Gastrocnemius medialis (tissue), 4 donors: ENCODE measurements at regions not wholly inside any gene's neighbourhood (a gene's known extent, or its start where the extent isn't known, plus 50 kb on each side); places are given as distances from the start of the nearest gene placed in this dataset.

Source experiments
- ATAC-seq, 2 donors: fragments of 150-250 bp; one replicate each; pipeline ENCODE4 v1.9.1; 2016
- DNase-seq, 2 donors: peaks; one replicate each; pipeline ENCODE4 v3.0.0-alpha.2; 2019
- H3K27ac ChIP-seq, 4 donors: fragments of 200-600 bp; sonication (generic); 1 replicate in 1 of 4; 2 replicates in 3 of 4; pipeline ENCODE4 v1.5.1; 2016 to 2018; ENCODE audit warnings: mild to moderate bottlenecking in 2 of 4, moderate library complexity in 1 of 4
- H3K27me3 ChIP-seq, 3 donors: fragments of 200-600 bp; sonication (generic) in 2 of 3; 1 replicate in 1 of 3; 2 replicates in 2 of 3; pipeline versions ENCODE4 v1.5.1 to v1.6.0; 2016 to 2019; ENCODE audit warnings: mild to moderate bottlenecking in 1 of 3, moderate library complexity in 1 of 3
- H3K36me3 ChIP-seq, 2 donors: fragments of 200-600 bp; sonication (generic) in 1 of 2; one replicate each; pipeline ENCODE4 v1.5.1; 2017 to 2018
- H3K4me1 ChIP-seq, 2 donors: fragments of 200-600 bp; sonication (generic) in 1 of 2; one replicate each; pipeline ENCODE4 v1.5.1; 2016 to 2017; ENCODE audit warnings: mild to moderate bottlenecking in 2 of 2
- H3K4me3 ChIP-seq, 4 donors: fragments of 200-600 bp; sonication (generic) in 3 of 4; 1 replicate in 1 of 4; 2 replicates in 3 of 4; pipeline ENCODE4 v1.5.1; 2016 to 2019; ENCODE audit warnings: mild to moderate bottlenecking in 2 of 4
- H3K9me3 ChIP-seq, 3 donors: fragments of 200-600 bp; sonication (generic) in 2 of 3; 1 replicate in 1 of 3; 2 replicates in 2 of 3; pipeline ENCODE4 v1.5.1; 2016 to 2019
- POLR2A ChIP-seq, 2 donors: fragments of 450-650 bp; IDR thresholded peaks; one replicate each; pipeline ENCODE4 v1.6.1; 2017; ENCODE audit warnings: antibody characterized with exemption in 2 of 2, mild to moderate bottlenecking in 2 of 2, moderate library complexity in 2 of 2
- in situ Hi-C, 4 donors: fragments of 200-750 bp; cut with MboI; loops; one replicate each; pipeline versions ENCODE4 v1.15.0 to v1.8.0; 2017; ENCODE audit warnings: low sequenced_read_pairs in 4 of 4
- intact Hi-C: fragments of 100-400 bp; cut with DNase I; formaldehyde crosslinking; loops from one replicate; pipeline ENCODE4 v1.15.1; 2023; ENCODE audit warnings: low total_unique reads
- TF ChIP-seq, protein P1 (sequence below), 5 experiments: fragments of 450-650 bp in 3 of 5; fragments of 200-600 bp in 2 of 5; sonication (generic) in 2 of 5; IDR thresholded peaks in 4 of 5; conservative IDR thresholded peaks in 1 of 5; 1 replicate in 4 of 5; 2 replicates in 1 of 5; pipeline ENCODE4 v1.5.1; 2016 to 2019; ENCODE audit warnings: antibody characterized with exemption in 5 of 5, mild to moderate bottlenecking in 3 of 5, moderate library complexity in 3 of 5

DNA sequence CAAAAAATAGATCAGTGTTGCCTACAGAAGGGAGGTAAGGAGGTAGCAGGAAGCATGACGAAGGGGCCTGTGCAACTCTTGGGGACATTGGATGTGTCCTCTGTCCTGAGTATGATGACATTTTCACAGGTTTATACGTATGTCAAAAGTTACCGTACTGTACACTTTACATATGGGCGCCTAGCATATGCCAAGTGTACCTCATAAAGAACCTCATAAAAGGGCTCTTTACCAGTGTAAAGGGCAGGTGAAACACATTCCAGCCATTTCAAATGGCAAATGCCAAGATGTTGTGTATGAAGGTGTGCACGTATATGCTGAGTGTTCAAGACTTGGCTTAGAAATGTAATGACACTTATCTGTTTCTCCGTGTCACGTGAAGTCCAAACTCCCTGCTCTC lies 573.4 kb downstream of the EFNB2 start:
- in situ Hi-C loops: no loop called here
- TF ChIP-seq, protein P1, sequence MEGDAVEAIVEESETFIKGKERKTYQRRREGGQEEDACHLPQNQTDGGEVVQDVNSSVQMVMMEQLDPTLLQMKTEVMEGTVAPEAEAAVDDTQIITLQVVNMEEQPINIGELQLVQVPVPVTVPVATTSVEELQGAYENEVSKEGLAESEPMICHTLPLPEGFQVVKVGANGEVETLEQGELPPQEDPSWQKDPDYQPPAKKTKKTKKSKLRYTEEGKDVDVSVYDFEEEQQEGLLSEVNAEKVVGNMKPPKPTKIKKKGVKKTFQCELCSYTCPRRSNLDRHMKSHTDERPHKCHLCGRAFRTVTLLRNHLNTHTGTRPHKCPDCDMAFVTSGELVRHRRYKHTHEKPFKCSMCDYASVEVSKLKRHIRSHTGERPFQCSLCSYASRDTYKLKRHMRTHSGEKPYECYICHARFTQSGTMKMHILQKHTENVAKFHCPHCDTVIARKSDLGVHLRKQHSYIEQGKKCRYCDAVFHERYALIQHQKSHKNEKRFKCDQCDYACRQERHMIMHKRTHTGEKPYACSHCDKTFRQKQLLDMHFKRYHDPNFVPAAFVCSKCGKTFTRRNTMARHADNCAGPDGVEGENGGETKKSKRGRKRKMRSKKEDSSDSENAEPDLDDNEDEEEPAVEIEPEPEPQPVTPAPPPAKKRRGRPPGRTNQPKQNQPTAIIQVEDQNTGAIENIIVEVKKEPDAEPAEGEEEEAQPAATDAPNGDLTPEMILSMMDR (IDR thresholded peaks at IDR 0.05 in 4 of 5, conservative IDR thresholded peaks at IDR 0.05 in 1 of 5): no peak

DNA sequence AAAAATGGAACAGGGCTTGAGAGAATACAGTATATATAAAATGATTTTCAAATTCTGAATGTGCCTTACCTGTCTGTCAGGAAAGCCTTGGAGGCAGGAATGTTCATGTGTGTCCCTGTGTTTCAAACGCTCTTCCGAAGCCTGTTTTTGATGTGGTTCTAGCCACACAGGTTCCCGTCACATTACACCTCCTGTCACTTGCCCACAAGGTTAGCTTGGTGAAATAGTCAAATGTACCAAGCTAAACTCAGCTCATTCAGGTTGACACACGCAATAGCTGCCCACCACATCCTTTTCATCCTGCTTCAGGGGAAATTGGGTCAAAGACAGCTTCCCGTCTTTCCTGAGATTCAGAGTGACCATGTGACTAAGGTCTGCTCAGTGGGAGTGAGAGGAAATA lies 574.0 kb downstream of the EFNB2 start:
- DNase-seq (no peak), ATAC-seq (no peak)
- Histone ChIP-seq H3K4me3 (no peak overlapping the region), H3K4me1 (no peaks in the 10 kb centered on the region), H3K27me3 (no peaks in the 10 kb centered on the region), H3K27ac (no peak overlapping the region), H3K36me3 (no peaks in the 10 kb centered on the region), H3K9me3 (no peaks in the 10 kb centered on the region)
- in situ Hi-C loops: no loop called here
- intact Hi-C loops: no loop called here
- TF ChIP-seq POLR2A (IDR thresholded peaks at IDR 0.05): no peak
- TF ChIP-seq, protein P1 (IDR thresholded peaks at IDR 0.05 in 4 of 5, conservative IDR thresholded peaks at IDR 0.05 in 1 of 5): no peak

More for the DNA sequence above, 573.4 kb downstream of the EFNB2 start:
- H3K9me3 ChIP-seq: no peaks in the 10 kb centered on the region
- no peaks in the 10 kb centered on the region for H3K4me1 ChIP-seq
- no peaks in the 10 kb centered on the region for H3K27me3 ChIP-seq
- H3K27ac ChIP-seq: no peak overlapping the region
- no peak overlapping the region for H3K4me3 ChIP-seq
- DNase-seq (no peak), ATAC-seq (no peak)
- intact Hi-C loops: no loop called here
- no peaks in the 10 kb centered on the region for H3K36me3 ChIP-seq

DNA sequence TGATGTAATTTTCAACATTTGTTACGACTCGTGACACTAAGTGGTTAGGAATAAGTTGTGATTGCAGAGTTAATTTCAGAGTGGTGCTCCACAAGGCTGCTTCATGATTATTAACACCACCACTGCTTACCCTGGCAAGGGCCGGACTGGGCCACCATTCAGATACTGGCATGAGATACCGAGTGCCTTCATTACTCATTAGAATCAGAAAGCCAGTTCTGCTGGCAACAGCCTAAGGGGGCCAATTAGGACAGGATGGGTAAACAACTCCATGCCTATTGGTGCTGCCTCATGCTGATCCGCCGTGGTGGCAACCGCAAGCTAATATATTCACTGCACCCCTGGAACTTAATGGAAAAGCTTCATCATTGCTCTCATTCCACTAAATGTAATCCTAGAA lies 575.1 kb downstream of the EFNB2 start:
- H3K9me3 ChIP-seq: no peaks in the 10 kb centered on the region
- H3K27ac ChIP-seq: no peak overlapping the region
- no peaks in the 10 kb centered on the region for H3K27me3 ChIP-seq
- ATAC-seq (no peak), DNase-seq (no peak)
- no peak overlapping the region for H3K4me3 ChIP-seq
- H3K36me3 ChIP-seq: no peaks in the 10 kb centered on the region
- intact Hi-C loops (no loop called here), in situ Hi-C loops (no loop called here)
- no peaks in the 10 kb centered on the region for H3K4me1 ChIP-seq
- TF ChIP-seq, protein P1 (IDR thresholded peaks at IDR 0.05 in 4 of 5, conservative IDR thresholded peaks at IDR 0.05 in 1 of 5): no peak
- no peak for TF ChIP-seq POLR2A (IDR thresholded peaks at IDR 0.05)

DNA sequence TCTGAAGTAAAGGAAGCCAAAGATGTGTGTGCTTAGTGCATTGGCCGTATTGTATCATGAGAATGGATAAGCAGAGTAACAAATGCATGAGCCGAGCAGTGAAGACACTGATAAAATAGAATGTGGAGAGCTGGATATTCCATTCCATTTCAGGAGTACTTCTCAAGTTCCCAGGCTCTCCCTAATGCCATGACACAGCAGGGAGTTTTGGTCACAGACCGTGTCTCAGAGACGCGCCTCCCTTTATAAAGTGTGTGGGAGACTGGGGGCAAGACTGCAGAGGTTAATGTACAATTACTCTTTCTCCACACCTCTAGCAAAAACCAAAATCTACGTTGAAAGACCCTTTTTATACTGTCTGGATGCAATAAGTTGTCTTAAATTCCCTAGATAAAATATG lies 575.6 kb downstream of the EFNB2 start:
- no peaks in the 10 kb centered on the region for H3K4me1 ChIP-seq
- ATAC-seq: no peak
- in situ Hi-C loops: no loop called here
- TF ChIP-seq, protein P1 (IDR thresholded peaks at IDR 0.05 in 4 of 5, conservative IDR thresholded peaks at IDR 0.05 in 1 of 5): no peak
- no peak for TF ChIP-seq POLR2A (IDR thresholded peaks at IDR 0.05)
- no peak for DNase-seq
- intact Hi-C loops: no loop called here
- no peak overlapping the region for H3K4me3 ChIP-seq
- no peaks in the 10 kb centered on the region for H3K36me3 ChIP-seq
- no peak overlapping the region for H3K27ac ChIP-seq
- no peaks in the 10 kb centered on the region for H3K9me3 ChIP-seq
- no peaks in the 10 kb centered on the region for H3K27me3 ChIP-seq

DNA sequence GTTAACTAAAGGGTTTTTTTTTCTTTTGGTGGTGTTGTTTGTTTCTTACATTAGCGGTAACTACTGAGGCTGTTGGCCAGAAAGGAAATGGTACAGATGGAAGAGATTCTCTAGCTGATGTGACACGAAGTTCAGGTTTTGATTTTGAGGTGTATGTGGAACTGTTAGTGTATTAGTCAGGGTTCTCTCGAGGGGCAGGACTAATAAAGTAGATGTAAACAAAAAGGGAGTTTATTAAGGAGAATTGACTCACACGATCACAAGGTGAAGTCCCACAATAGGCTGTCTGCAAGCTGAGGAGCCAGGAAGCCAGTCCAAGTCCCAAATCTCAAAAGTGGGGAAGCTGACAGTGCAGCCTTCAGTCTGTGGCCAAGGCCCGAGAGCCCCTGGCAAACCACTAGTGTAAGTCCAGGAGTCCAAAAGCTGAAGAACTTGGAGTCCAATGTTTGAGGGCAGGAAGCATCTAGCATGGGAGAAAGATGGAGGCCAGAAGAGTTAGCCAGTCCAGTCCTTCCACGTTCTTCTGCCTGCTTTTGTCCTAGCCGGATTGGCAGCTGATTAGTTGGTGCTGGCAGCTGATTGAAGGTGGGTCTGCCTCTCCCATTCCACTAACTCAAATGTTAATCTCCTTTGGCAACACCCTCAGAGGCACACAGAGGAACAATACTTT lies 577.6 kb downstream of the EFNB2 start:
- no peaks in the 10 kb centered on the region for H3K4me1 ChIP-seq
- ATAC-seq (no peak), DNase-seq (no peak)
- H3K27me3 ChIP-seq: no peaks in the 10 kb centered on the region
- H3K27ac ChIP-seq: no peak overlapping the region
- no peaks in the 10 kb centered on the region for H3K36me3 ChIP-seq
- TF ChIP-seq POLR2A (IDR thresholded peaks at IDR 0.05): no peak
- TF ChIP-seq, protein P1 (IDR thresholded peaks at IDR 0.05 in 4 of 5, conservative IDR thresholded peaks at IDR 0.05 in 1 of 5): no peak
- in situ Hi-C loops (no loop called here), intact Hi-C loops (no loop called here)
- no peak overlapping the region for H3K4me3 ChIP-seq
- no peaks in the 10 kb centered on the region for H3K9me3 ChIP-seq
